ENCODE measurements at regions not wholly inside any gene's neighbourhood (a gene's known extent, or its start where the extent isn't known, plus 50 kb on each side); places are given as distances from the start of the nearest gene placed in this dataset.

- intact Hi-C loops (cut with DNase I) = loop anchor here (10.0 kb wide), 1 partner anchor 412 kb away; the partner anchor contains the start of genes CENPL and DARS2
- H3K4me1 ChIP-seq = no peaks in the 10 kb centered on the region
- H3K4me3 ChIP-seq = no peak overlapping the region
- 82 to 90% methylated on average over 6 to 7 of the region's 7 CpGs for WGBS, 2 donors
- H3K36me3 ChIP-seq = peaks cover 0 to 10% (median 0%) of the 10 kb centered on the region in 3 donors
- DNase-seq = no peak
- no peaks in the 10 kb centered on the region for H3K9me3 ChIP-seq
- no peak for TF ChIP-seq CTCF (IDR thresholded peaks at IDR 0.05)
- no peak for TF ChIP-seq POLR2A (IDR thresholded peaks at IDR 0.05)
- no peaks in the 10 kb centered on the region for H3K27me3 ChIP-seq
- H3K27ac ChIP-seq = no peak overlapping the region
Measured at GRCh38 chr1:173413271-173413707, 63.8 kb upstream of the PRDX6 start.

- Histone ChIP-seq H3K27me3 (no peaks in the 10 kb centered on the region), H3K36me3 (peaks cover 0 to 12% (median 0%) of the 10 kb centered on the region in 3 donors), H3K4me3 (no peak overlapping the region), H3K9me3 (no peaks in the 10 kb centered on the region), H3K27ac (no peak overlapping the region), H3K4me1 (no peaks in the 10 kb centered on the region)
- WGBS, 2 donors = 75 to 80% methylated on average over 3 of the region's 3 CpGs
- intact Hi-C loops (cut with DNase I) = loop anchor here (10.0 kb wide), 1 partner anchor 411 kb away; the partner anchor contains the start of genes CENPL and DARS2
- TF ChIP-seq CTCF (IDR thresholded peaks at IDR 0.05) (no peak), POLR2A (IDR thresholded peaks at IDR 0.05) (no peak)
- no peak for DNase-seq
Measured at GRCh38 chr1:173414136-173414535, 63.0 kb upstream of the PRDX6 start.

- Histone ChIP-seq H3K27me3 (no peaks in the 10 kb centered on the region), H3K9me3 (no peaks in the 10 kb centered on the region), H3K27ac (no peak overlapping the region), H3K4me1 (no peaks in the 10 kb centered on the region), H3K4me3 (no peak overlapping the region), H3K36me3 (peaks cover 0 to 12% (median 0%) of the 10 kb centered on the region in 3 donors)
- no peak for DNase-seq
- TF ChIP-seq CTCF (IDR thresholded peaks at IDR 0.05) = no peak
- no peak for TF ChIP-seq POLR2A (IDR thresholded peaks at IDR 0.05)
- WGBS, 2 donors = 75 to 85% methylated on average over 4 to 5 of the region's 5 CpGs
- intact Hi-C loops (cut with DNase I) = loop anchor here (10.0 kb wide), 1 partner anchor 410 kb away; the partner anchor contains the start of genes CENPL and DARS2
Measured at GRCh38 chr1:173414539-173415226, 62.5 kb upstream of the PRDX6 start.

- H3K9me3 ChIP-seq = no peaks in the 10 kb centered on the region
- no peak overlapping the region for H3K27ac ChIP-seq
- TF ChIP-seq POLR2A (IDR thresholded peaks at IDR 0.05) = no peak
- no peak for TF ChIP-seq CTCF (IDR thresholded peaks at IDR 0.05)
- H3K27me3 ChIP-seq = no peaks in the 10 kb centered on the region
- peaks cover 0 to 7% (median 0%) of the 10 kb centered on the region in 3 donors for H3K4me1 ChIP-seq
- no peak for DNase-seq
- no peak overlapping the region for H3K4me3 ChIP-seq
- intact Hi-C loops (cut with DNase I) = loop anchor here (10.0 kb wide), 1 partner anchor 409 kb away; the partner anchor contains the start of genes CENPL and DARS2
- WGBS, 2 donors = 76 to 80% methylated on average over 3 of the region's 3 CpGs
- H3K36me3 ChIP-seq = peaks cover 0 to 12% (median 0%) of the 10 kb centered on the region in 3 donors
Measured at GRCh38 chr1:173415490-173415889, 61.6 kb upstream of the PRDX6 start.

GRCh38 chr1:173415905-173416450 lies 61.2 kb upstream of the PRDX6 start:
- peaks cover 0 to 9% (median 0%) of the 10 kb centered on the region in 3 donors for H3K4me1 ChIP-seq
- H3K27me3 ChIP-seq = no peaks in the 10 kb centered on the region
- intact Hi-C loops (cut with DNase I) = loop anchor here (10.0 kb wide), 1 partner anchor 409 kb away; the partner anchor contains the start of genes CENPL and DARS2
- peaks cover 0 to 12% (median 0%) of the 10 kb centered on the region in 3 donors for H3K36me3 ChIP-seq
- no peak overlapping the region for H3K4me3 ChIP-seq
- 71 to 73% methylated on average over 4 to 5 of the region's 5 CpGs for WGBS, 2 donors
- TF ChIP-seq CTCF (IDR thresholded peaks at IDR 0.05) (no peak), POLR2A (IDR thresholded peaks at IDR 0.05) (no peak)
- DNase-seq = no peak
- no peak overlapping the region for H3K27ac ChIP-seq
- no peaks in the 10 kb centered on the region for H3K9me3 ChIP-seq
